IPS-20b (cell line): ENCODE measurements at regions not wholly inside any gene's neighbourhood (a gene's known extent, or its start where the extent isn't known, plus 50 kb on each side); places are given as distances from the start of the nearest gene placed in this dataset.

Experiments used
- H3K27ac ChIP-seq: one replicate; pipeline ENCODE4 v1.5.1; 2013; ENCODE audit warnings: low read length
- H3K27me3 ChIP-seq: 2 replicates; pipeline ENCODE4 v1.6.1; 2013; ENCODE audit warnings: mild to moderate bottlenecking, low read length, inconsistent platforms; ENCODE audit not compliant: insufficient read depth
- H3K36me3 ChIP-seq: 2 replicates; pipeline ENCODE4 v1.6.1; 2013; ENCODE audit warnings: low read depth, mild to moderate bottlenecking, inconsistent platforms, low read length, moderate library complexity; ENCODE audit not compliant: insufficient read depth
- H3K4me1 ChIP-seq: 2 replicates; pipeline ENCODE4 v1.6.1; 2013; ENCODE audit warnings: mild to moderate bottlenecking, control low read depth, inconsistent platforms, low read length, moderate library complexity; ENCODE audit not compliant: insufficient read depth
- H3K4me3 ChIP-seq: 2 replicates; pipeline ENCODE4 v1.5.1; 2013; ENCODE audit warnings: mild to moderate bottlenecking, low read length, inconsistent platforms
- H3K9ac ChIP-seq: 2 replicates; pipeline ENCODE4 v1.6.1; 2013; ENCODE audit warnings: low read depth, mild to moderate bottlenecking, inconsistent platforms, low read length, moderate library complexity
- H3K9me3 ChIP-seq: 2 replicates; pipeline ENCODE4 v1.6.1; 2013; ENCODE audit warnings: mild to moderate bottlenecking, low read depth, low read length, inconsistent platforms; ENCODE audit not compliant: insufficient read depth

DNA sequence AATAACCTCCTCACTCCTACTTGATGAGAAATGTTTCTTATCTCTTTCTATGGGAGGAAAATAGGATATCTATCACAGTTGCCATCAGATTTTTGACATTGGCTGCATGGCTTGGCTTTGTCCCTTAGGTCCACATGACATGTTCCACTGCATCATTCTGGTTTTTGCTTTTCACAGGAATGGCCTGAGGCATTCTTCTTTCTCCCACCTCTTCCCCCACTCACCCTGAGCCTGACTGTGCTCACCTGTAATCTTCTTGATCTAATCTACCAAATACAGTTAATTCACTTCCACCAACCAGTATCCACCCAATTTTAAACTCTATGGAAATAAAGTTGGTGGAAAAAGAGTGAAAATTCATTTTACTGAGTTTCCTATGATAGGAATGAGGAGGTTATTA lies 763.5 kb upstream of the CELF4 start:
- Histone ChIP-seq H3K36me3 (no peaks in the 10 kb centered on the region), H3K4me1 (no peaks in the 10 kb centered on the region), H3K4me3 (no peak overlapping the region), H3K27me3 (no peaks in the 10 kb centered on the region), H3K9me3 (no peaks in the 10 kb centered on the region; the same call in 1 of the 2 replicates), H3K9ac (no peak overlapping the region), H3K27ac (no peak overlapping the region)

DNA sequence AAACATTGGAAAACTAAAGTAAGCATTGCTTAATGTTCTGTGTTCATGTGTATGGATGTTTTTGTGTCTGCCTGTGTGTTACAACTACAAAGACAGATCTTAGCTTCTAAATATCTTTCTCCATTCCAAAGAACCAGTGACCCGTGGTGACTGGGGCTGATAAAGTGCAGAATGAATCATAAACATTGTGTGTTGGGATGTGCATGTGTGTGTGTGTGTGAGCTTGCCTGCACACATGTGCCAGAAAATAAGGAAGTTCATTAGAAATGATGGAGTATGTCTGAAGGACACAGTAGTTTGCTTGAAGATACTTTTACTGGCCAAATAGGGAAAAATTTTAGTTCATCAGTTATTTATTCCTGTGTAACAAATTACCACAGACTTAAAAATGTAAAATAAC lies 756.6 kb upstream of the CELF4 start:
- Histone ChIP-seq H3K27me3 (no peaks in the 10 kb centered on the region), H3K4me1 (no peaks in the 10 kb centered on the region), H3K36me3 (no peaks in the 10 kb centered on the region), H3K9me3 (no peaks in the 10 kb centered on the region), H3K4me3 (no peak overlapping the region), H3K27ac (no peak overlapping the region), H3K9ac (no peak overlapping the region)

DNA sequence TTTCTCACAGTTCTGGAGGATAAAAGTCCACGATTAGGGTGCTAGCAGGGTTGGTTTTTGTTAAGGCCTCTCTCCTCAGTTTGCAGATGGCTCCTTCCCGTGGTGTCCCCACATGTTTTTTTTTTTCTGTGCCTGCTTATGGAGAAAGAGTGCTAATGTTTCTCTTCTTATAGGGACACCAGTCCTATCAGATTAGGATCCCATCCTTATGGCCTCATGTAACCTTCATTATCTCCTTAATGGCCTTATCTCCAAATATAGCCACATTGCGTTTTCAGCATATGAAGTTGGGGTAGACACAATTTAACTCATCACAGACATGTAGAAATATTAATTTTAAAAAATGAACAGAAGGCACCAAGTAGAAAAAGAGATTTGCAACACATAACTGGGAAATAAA lies 755.7 kb upstream of the CELF4 start:
- H3K4me1 ChIP-seq, result no peaks in the 10 kb centered on the region
- H3K9me3 ChIP-seq, result no peaks in the 10 kb centered on the region
- H3K4me3 ChIP-seq, result no peak overlapping the region
- no peaks in the 10 kb centered on the region for H3K36me3 ChIP-seq
- H3K9ac ChIP-seq, result no peak overlapping the region
- H3K27me3 ChIP-seq, result no peaks in the 10 kb centered on the region
- H3K27ac ChIP-seq, result no peak overlapping the region

DNA sequence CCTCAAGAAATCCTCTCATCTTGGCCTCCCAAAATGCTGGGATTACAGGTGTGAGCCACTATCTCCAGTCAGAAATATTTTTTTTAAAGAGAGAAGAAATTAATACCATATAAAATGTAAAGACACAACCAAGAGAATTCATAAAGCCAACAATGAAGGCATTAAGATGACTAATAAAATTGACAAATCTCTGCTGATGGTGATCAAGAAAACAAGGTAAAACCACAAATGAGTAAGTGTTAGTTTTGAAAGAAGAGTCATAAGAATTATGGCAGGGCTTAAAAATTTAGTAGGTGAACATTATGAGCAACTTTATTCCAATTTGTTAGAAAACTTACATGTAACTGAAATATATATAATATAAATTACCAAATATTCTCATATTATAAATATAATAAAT lies 752.8 kb upstream of the CELF4 start:
- Histone ChIP-seq H3K4me3 (no peak overlapping the region), H3K27ac (no peak overlapping the region), H3K27me3 (no peaks in the 10 kb centered on the region), H3K9ac (no peak overlapping the region), H3K4me1 (no peaks in the 10 kb centered on the region), H3K36me3 (no peaks in the 10 kb centered on the region), H3K9me3 (no peaks in the 10 kb centered on the region)

DNA sequence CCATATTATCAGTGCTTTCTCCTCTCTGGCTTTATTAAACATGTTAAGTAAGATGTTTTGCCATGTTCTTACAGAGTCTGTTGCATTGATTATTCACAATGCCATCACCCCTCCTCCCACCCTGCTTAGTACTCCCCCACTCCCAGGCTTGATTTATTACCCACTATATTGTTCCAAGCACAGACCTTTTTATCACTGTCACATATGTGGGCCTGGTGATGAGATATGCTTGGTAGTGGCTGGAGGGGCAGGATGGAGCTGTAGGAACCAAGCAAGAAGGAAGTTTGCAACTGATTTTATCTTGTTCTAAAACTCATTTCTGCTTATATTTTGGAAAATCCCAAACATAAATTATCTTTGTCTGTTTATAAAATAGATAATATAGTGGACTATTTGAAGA lies 748.2 kb upstream of the CELF4 start:
- no peak overlapping the region for H3K27ac ChIP-seq
- no peaks in the 10 kb centered on the region for H3K36me3 ChIP-seq
- H3K9ac ChIP-seq, result no peak overlapping the region
- H3K4me3 ChIP-seq, result no peak overlapping the region
- H3K27me3 ChIP-seq, result no peaks in the 10 kb centered on the region
- H3K4me1 ChIP-seq, result no peaks in the 10 kb centered on the region
- no peaks in the 10 kb centered on the region for H3K9me3 ChIP-seq

DNA sequence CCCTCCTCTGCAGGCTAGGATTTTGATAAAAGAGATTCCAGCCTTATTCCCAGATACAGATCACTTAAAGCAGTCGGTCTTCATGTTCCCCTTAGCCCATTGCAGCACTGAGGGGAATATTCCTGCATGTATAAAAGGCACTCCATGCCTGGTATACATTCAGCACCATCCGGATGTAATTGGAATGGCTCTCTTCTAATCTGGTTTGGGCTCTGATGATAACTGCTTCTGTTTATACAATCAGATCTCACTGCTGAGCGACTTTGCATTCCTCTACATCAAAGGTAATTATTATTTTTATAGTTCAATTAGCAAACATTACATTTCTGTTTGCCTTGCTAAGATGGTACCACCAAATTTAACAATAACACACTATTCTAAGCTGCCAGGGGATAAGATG lies 746.9 kb upstream of the CELF4 start:
- no peaks in the 10 kb centered on the region for H3K4me1 ChIP-seq
- no peak overlapping the region for H3K9ac ChIP-seq
- no peaks in the 10 kb centered on the region for H3K27me3 ChIP-seq
- H3K36me3 ChIP-seq, result no peaks in the 10 kb centered on the region
- H3K9me3 ChIP-seq, result no peaks in the 10 kb centered on the region
- no peak overlapping the region for H3K27ac ChIP-seq
- no peak overlapping the region for H3K4me3 ChIP-seq

DNA sequence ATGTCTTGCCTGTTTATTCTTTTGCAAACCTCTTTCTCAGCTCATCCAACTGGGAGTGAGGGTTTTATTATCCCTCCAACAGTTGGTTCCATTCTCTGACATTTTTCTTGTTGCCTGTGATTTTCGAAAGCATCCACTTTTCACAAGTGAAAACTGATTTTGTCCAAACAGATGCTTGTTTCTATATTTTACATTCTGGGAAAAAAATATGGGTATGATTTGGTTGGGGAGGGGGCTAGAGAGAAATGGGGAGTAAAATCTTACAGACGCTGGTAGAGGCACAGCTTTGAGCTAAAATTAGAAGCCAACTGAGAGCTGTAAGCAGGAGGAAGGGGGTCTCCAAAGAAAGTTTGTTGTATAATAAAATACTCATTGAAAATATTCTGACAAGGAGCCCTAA lies 745.3 kb upstream of the CELF4 start:
- Histone ChIP-seq H3K4me3 (no peak overlapping the region), H3K9ac (no peak overlapping the region), H3K9me3 (no peaks in the 10 kb centered on the region), H3K36me3 (no peaks in the 10 kb centered on the region), H3K4me1 (no peaks in the 10 kb centered on the region), H3K27me3 (no peaks in the 10 kb centered on the region), H3K27ac (no peak overlapping the region)

DNA sequence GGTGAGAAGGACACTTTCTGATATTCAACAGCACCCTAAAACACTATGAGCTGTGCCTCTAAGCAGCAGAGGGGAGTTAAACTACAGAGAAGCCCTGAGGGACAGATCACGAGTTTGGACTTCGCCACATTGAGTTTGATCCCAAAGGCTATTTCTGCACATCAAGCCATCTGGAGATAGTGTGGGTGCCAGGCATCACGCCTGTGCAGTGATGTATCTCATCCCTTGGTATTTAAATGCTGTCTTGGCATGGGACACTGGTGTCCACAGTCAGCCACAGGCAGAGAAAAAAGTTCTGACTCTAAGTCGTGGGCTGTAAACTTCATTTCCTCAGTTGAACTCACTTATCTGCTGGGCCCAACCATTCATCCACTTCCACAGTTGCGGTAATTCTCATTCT lies 742.3 kb upstream of the CELF4 start:
- Histone ChIP-seq H3K27ac (no peak overlapping the region), H3K9ac (no peak overlapping the region), H3K4me1 (no peaks in the 10 kb centered on the region), H3K27me3 (no peaks in the 10 kb centered on the region), H3K4me3 (no peak overlapping the region), H3K9me3 (no peaks in the 10 kb centered on the region), H3K36me3 (no peaks in the 10 kb centered on the region)

DNA sequence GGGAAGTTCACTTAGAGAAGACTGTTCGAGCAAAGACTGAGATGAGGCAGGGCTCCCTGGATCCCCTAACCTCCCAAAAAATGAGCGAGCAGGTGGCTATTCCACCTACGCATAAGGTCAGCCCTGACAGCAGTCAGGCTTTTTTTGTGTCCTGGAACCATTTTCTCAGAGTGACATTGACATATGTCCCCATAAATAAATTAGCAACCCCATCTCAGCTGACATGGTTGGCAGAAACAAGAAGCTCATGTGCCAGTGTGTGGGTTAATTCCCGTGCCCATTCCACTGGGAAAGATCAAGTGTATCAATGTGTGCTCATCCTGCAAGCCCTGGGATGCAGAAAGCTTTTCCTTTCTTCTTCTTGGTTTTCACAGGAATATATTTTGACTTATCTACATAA lies 740.4 kb upstream of the CELF4 start:
- no peak overlapping the region for H3K9ac ChIP-seq

DNA sequence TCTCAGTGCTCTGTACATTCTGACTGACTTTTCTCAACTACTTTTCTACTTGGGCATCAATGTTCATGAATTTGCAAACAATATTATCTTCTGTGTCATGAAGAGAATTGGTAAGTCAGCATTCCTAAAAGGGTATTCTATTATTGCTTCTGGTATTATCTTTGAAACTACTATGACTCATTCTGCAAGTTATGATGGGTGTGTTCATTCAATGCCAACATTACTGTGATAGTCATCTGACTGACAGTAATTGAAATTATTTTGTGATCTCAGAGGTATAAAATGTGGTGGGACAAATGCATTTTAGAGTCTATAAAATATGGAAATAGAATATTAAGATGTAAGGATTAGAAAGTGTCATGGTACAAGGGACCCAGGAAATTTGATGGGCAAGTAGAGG lies 736.0 kb upstream of the CELF4 start:
- Histone ChIP-seq H3K27ac (no peak overlapping the region), H3K4me1 (no peaks in the 10 kb centered on the region), H3K9ac (no peak overlapping the region), H3K36me3 (no peaks in the 10 kb centered on the region), H3K9me3 (no peaks in the 10 kb centered on the region), H3K27me3 (no peaks in the 10 kb centered on the region), H3K4me3 (no peak overlapping the region)

More for the DNA sequence above, 740.4 kb upstream of the CELF4 start:
- H3K9me3 ChIP-seq, result no peaks in the 10 kb centered on the region
- H3K4me3 ChIP-seq, result no peak overlapping the region
- no peaks in the 10 kb centered on the region for H3K27me3 ChIP-seq
- H3K36me3 ChIP-seq, result no peaks in the 10 kb centered on the region
- H3K27ac ChIP-seq, result no peak overlapping the region
- no peaks in the 10 kb centered on the region for H3K4me1 ChIP-seq

DNA sequence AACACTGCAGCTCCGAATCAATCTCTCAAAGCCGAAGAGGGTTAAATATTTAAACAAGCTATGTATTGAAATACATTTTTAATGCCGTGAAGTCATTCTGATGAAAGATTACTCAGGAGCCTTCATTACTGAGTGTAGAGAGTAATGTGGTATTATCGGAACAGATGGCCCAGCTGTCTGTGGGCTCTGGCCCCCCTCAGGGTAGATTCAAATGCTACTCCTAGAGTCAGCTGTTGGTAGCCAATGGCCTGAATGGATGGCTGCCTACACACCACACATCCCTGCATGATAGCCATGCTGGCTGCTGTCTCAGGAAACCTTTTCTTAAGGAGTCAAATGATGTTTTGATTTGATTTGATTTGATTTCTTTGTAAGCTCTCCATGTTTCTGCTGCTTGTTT lies 732.3 kb upstream of the CELF4 start:
- H3K27ac ChIP-seq, result no peak overlapping the region

DNA sequence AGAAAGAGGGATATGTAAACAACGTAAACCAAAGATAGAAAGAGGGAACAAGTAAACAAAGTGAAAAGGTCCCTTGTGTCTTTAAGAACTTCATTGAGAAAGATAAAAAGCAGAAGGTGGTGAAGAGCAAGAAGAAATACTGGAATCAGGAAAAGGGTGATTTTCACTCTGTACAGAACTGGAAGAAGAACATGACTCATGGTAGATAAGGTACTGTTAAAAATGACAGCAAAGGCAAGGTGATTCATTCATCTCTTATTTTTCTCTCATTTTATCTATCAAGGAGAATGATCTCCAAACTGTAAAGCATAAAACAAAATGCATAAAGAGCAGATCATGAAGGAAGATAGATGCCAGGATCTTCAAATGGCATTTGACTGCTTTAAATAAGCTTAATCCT lies 724.6 kb upstream of the CELF4 start:
- H3K9me3 ChIP-seq, result no peaks in the 10 kb centered on the region
- H3K27ac ChIP-seq, result no peak overlapping the region
- H3K4me3 ChIP-seq, result no peak overlapping the region
- H3K9ac ChIP-seq, result no peak overlapping the region
- no peaks in the 10 kb centered on the region for H3K4me1 ChIP-seq
- H3K36me3 ChIP-seq, result no peaks in the 10 kb centered on the region
- H3K27me3 ChIP-seq, result no peaks in the 10 kb centered on the region

More for the DNA sequence above, 732.3 kb upstream of the CELF4 start:
- H3K27me3 ChIP-seq, result no peaks in the 10 kb centered on the region
- H3K9ac ChIP-seq, result no peak overlapping the region
- H3K36me3 ChIP-seq, result no peaks in the 10 kb centered on the region
- no peaks in the 10 kb centered on the region for H3K4me1 ChIP-seq
- no peak overlapping the region for H3K4me3 ChIP-seq
- no peaks in the 10 kb centered on the region for H3K9me3 ChIP-seq

DNA sequence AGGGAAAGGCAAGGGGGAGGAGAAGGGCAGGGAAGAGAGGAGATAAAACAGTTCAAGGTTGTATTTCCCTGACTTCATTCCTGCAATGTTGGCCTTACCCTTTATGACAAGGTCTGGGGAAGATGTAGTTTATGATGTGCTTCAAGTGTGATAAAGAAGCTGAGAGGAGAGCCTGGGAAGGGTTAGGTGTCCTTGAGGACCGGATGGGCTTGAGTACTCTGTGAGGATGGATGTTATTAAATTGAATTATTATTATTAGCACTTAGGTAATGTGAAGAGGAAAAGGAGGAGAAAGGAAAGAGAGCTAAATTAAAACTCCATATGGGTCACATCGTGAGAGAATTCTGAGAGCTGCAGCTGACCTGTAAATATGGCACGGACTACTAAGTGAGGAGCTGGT lies 719.4 kb upstream of the CELF4 start:
- H3K4me3 ChIP-seq, result no peak overlapping the region
- no peaks in the 10 kb centered on the region for H3K27me3 ChIP-seq
- no peaks in the 10 kb centered on the region for H3K36me3 ChIP-seq
- H3K9me3 ChIP-seq, result no peaks in the 10 kb centered on the region
- H3K27ac ChIP-seq, result no peak overlapping the region
- H3K4me1 ChIP-seq, result no peaks in the 10 kb centered on the region
- H3K9ac ChIP-seq, result no peak overlapping the region
